ENCODE measurements at regions not wholly inside any gene's neighbourhood (a gene's known extent, or its start where the extent isn't known, plus 50 kb on each side); places are given as distances from the start of the nearest gene placed in this dataset.
A peak's percentile ranks its signal among the peaks of the same experiment; 100 is the strongest.
"Not testable (repeated sequence)": the region's sequence is repeated elsewhere in the genome, so short reads cannot be mapped to it uniquely, and the experiment has no call there.

GRCh38 chr4:179116581-179116980, 1674.3 kb upstream of the AGA start:
- no peak for DNase-seq (ENCODE audit: low read depth in 2 of 2)

DNA sequence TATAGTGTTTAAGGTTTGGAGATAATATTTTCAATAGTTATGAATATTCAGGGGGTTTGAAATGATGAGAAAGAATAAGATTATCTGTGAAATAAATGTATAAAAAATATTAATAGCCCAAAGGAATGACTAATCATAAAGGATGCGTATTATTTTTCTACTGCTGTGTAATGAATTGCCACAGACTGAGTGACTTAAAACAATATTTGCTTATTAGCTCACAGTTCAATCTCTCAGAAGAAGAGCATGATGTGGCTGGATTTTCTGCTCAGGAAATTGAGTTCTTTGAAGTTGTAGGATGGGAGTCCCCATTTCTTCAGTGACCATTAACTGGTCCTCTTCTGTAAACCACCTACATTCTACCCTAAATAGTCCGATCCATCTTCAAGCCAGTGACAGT, 1680.8 kb upstream of the AGA start:
- no peak for DNase-seq (ENCODE audit: low read depth in 2 of 2)

DNA sequence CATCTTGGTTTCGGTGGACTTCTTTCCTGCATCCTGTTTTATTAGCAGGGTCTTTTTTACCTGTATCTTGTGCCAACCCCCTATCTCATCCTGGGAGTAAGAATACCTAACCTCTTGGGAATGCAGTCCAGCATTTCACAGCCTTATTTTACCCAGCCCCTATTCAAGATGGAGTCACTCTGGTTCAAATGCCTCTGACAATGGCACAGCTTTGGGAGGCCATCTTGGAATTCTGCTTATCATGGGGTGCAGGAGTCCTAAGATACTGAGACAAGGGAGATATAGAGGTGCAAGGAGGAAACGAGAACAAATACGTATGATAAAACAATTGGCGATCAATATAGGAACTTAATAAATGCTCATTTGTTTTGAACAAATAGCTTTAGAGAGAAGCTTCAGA, 1682.2 kb upstream of the AGA start:
- DNase-seq (ENCODE audit: low read depth in 2 of 2): no peak

GRCh38 chr4:179124957-179125356, 1682.7 kb upstream of the AGA start:
- no peak for DNase-seq (ENCODE audit: low read depth in 2 of 2)

- no peak for DNase-seq (ENCODE audit: low read depth in 2 of 2)
Measured at GRCh38 chr4:179125870-179126269, 1683.6 kb upstream of the AGA start.

- no peak for DNase-seq (ENCODE audit: low read depth in 2 of 2)
Measured at GRCh38 chr4:179128299-179128698, 1686.1 kb upstream of the AGA start.

DNA sequence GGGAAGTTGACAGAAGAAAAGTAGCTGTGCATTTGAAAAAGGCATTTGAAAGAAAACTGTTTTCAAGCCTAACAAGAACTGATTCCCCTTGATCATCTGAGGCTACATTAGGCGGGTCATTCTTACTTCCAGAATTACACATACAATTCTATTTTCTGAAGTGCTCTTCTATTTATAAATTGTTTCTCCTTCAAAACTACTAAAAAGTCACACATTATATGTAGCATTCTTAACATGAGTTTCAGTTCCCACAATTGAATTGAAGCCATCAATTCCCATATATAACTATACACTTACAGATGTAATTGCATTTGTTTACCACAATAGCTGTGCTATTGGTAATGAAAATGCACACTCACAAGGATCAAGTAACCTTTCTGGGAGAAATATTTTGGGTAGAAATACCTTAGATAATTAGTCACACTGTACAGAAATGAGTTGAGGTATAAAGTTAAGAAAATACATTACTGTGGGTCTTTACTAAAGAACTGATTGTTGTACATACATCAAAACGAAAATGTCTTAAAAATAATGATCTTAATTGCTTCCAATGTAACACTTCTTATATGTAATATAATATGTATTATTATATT, 1688.0 kb upstream of the AGA start:
- no peak for DNase-seq (ENCODE audit: low read depth in 2 of 2)

- DNase-seq (ENCODE audit: low read depth in 2 of 2): peak in 1 of 2 experiments; percentile 6
Measured at GRCh38 chr4:179145746-179146525, 1703.7 kb upstream of the AGA start.

DNA sequence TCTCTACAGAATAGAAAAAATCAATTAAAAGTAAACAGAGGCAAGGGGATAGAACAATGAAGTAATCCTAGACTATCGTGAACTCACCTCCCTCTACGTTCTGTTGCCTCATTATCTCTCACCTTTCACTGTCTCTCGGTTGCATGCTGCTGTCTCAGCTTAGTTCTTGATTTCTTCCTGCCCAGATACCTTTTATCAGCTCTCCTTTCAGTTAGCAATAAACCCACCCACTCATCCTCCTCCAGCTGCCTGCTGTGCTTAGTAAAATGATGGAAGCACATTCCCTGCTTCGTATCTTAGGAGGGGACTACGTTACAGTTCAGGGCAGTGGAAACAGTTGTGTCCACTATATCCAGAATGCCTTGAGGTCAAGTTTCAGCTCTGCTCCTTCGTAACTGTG, 1709.5 kb upstream of the AGA start:
- DNase-seq (ENCODE audit: low read depth in 2 of 2): no peak

DNA sequence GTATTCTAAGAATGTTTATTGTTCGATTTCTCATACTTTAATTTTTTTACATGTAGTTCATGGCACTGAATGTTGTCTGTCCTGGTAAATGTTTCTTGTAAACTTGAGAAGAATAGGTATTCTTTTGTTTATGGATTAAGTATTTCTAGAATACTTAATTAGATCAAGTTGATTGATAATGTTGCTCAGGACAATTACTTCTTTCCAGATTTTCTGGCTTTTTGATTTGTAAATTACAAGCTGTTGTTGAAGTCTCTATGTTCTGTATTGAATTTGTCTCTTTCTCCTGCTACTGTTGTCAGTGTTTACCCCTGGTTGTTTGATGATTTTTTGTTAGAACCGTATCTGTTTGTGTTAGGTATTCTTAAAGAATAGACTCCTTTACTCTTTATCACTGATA, 1720.9 kb upstream of the AGA start:
- DNase-seq (ENCODE audit: low read depth in 2 of 2): no peak

DNA sequence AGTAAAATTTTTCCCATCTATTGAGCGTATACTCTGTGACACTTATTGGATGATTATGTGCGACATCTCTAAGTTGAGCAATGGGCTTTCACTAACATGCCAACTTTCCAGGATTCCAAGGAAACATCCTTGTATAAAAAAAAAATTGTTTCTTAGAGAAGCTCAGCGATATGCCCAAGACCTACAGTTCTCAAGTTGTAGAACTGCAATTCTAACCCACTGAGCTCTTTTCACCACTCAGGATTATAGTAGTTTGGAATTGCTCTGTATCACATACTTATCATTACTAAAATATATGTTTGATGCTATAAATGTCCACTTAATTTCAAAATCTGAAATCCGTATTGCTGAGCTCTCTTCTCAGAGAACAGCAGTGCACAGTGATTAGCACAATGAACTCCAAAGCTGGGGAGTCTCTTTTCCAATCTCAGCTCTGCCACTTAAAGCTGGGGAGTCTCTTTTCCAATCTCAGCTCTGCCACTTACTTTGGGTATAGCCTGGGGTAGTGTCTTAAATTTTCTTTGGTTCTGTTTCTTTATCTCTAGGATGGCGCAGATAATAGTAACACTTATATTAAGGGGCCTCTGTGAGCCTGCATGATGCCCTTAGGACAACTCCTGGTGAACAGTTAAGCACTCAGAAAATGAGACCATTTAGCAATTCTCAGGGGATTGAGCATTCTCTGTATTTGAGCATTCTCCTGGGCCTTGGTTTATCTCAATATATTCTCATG, 1722.2 kb upstream of the AGA start:
- DNase-seq (ENCODE audit: low read depth in 2 of 2): no peak

DNA sequence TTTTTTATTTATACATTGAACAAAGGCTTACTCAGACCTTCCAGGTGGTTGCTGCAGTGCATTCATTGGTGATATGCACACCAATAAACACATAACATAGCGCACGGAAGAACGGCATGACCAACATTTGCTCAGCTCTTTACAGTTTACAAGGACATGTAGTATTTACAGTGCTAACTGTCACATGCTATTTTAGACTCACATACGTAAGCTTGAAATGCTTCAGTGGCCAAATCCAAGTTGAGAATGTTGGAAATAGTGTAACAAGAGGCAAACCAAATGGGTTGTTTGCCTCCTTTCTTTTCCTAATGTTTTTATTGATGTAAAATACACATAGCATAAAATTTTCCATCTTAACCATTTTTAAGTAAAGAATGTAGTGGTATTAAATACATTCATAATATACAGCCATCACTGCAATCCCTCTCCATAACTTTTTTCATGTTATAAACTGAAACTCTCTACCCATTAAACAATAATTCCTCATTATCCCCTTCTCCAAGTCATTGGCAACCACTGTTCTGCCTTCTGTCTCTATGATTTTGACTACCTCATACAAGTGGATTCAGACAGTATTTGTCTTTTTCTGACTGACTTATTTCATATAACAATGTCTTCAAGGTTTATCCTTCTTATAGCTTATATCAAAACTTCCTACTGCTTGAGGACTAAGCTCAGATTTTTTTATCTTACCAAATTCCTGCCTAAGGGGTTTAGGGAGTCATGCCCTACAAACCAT, 1722.9 kb upstream of the AGA start:
- DNase-seq (ENCODE audit: low read depth in 2 of 2): no peak

DNA sequence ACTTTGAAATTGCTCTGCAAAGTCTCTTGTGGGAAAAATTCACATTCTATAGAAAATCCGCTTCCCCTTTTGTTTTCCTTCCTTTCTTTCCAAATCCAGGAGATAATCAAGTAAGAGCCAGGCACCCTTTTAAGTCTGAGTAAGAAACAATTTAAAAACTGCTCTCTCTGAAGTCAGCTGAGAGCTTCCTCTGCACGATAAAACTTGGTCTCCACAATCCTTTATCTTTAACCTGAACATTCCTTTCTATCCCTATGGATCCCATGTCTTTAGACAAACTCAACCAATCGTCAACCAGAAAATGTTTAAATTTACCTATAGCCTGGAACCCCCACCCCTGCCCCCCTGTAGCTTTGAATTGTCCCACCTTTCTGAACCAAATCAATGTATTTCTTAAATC, 1723.6 kb upstream of the AGA start:
- no peak for DNase-seq (ENCODE audit: low read depth in 2 of 2)

GRCh38 chr4:179170308-179170707, 1728.1 kb upstream of the AGA start:
- DNase-seq (ENCODE audit: low read depth in 2 of 2): not testable (repeated sequence)

DNA sequence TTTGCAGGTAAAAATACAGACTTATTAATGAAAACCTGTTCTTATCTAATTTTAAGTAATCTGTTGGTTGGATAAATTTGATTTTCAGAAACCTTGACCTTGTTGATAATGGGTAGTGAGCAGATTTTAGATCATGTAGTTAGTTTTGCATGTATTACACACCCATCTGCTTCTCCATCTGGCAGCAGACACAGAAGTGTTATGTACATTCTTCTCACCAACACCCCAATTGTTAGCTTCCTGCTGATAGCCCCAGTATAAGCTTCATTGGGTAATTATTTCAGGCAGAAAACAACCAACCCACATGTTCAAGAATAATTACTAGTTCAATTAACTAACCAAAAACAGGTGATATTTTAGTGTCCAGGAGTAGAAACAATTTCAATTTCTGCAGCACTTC, 1740.5 kb upstream of the AGA start:
- DNase-seq (ENCODE audit: low read depth in 2 of 2): no peak

- no peak for DNase-seq (ENCODE audit: low read depth in 2 of 2)
Measured at GRCh38 chr4:179195887-179196286, 1753.7 kb upstream of the AGA start.

- DNase-seq (ENCODE audit: low read depth in 2 of 2): peak; percentile 33 to 49
Measured at GRCh38 chr4:179196511-179196910, 1754.3 kb upstream of the AGA start.

GRCh38 chr4:179200681-179201080, 1758.4 kb upstream of the AGA start:
- DNase-seq (ENCODE audit: low read depth in 2 of 2): no peak

DNA sequence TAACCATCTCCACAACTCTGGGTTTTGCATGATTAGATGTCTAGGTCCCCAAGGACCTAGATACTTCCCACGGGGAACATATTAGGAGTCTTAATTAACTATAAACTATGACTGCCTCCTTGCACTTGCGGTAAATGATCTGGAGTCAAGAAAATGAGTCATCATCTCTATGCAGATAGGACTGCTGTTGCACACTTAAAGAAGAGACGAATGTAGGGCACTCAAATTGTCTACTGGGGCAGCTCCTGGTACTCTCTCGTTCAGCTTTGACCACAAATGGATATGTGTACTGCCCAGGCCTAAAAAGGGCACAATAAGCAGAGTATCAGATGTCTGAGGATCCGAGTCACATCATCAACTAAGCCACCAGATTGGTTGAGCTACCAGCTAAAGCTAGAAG, 1783.4 kb upstream of the AGA start:
- DNase-seq (ENCODE audit: low read depth in 2 of 2): no peak

DNA sequence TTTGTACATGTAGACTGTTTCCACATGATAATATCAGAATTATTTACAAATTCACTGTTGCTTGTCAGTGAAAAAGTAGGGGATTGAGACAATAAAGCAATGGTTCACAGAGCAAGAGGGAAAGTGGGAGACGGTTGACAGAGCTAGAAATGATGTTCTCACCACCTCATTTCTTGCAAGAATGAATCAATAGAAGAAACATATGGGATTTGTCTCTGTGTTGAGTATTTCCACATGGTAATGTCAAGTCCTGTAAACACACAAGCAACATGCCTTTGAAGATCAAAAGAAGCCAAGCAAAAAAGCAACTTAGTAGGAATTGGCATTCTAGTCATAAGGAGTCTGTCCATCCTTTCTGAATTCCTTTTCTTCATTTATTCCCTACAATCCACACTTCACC, 1806.6 kb upstream of the AGA start:
- no peak for DNase-seq (ENCODE audit: low read depth in 2 of 2)

DNA sequence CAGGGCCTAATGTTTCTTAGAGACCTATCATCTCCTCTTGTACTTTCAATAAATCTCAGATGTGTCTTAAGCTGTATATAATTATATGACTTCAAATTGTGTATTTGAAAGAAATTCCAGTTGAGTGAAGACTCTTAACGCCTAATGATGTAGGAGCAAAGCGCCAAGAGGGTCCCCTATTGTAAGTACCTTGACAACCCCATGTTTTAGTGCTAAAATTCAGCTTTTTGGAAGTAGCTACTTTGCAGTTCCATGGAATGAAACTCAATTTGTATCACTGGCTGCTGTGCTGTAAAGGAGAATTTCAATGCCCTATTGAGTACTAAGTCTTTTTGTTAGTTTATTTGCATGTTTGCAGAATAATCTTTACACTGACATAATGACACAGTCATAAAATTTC, 1826.6 kb upstream of the AGA start:
- no peak for DNase-seq (ENCODE audit: low read depth in 2 of 2)

DNA sequence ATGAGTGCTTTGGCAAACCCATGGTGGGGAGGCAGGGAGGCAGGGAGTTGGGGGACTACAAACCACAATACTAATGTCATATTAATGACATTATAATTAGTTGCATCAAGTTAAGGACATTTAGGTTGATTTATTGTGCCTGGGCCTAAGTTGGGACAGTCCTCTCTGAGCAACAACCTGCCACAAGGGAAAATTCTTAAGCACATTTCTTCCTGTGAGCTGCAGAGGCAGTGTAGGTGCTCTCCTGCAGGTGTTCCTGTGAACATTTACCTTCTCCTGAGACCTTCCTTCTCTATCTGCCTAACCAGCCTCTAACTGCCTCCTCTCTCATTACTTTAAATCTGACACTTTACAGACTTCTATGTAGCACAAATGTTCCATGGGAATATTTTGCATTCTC, 1830.0 kb upstream of the AGA start:
- no peak for DNase-seq (ENCODE audit: low read depth in 2 of 2)
